MM.1S (cell line): ENCODE measurements at regions not wholly inside any gene's neighbourhood (a gene's known extent, or its start where the extent isn't known, plus 50 kb on each side); places are given as distances from the start of the nearest gene placed in this dataset.
A peak's percentile ranks its signal among the peaks of the same experiment; 100 is the strongest.

Experiments
- DNase-seq: peaks from one replicate; pipeline ENCODE4 v3.0.0-alpha.2; 2015
- H2AFZ ChIP-seq: fragments of 300-600 bp; sonication (generic); 2 replicates; pipeline ENCODE4 v1.6.0; 2016; ENCODE audit warnings: antibody characterized with exemption, low read length
- H3F3A ChIP-seq: fragments of 300-600 bp; sonication (generic); 2 replicates; pipeline ENCODE4 v1.6.1; 2016; ENCODE audit warnings: mild to moderate bottlenecking, antibody characterized with exemption, low read length, moderate library complexity, mixed read lengths; ENCODE audit not compliant: insufficient read depth
- H3K27ac ChIP-seq: fragments of 300-600 bp; sonication (generic); 2 replicates; pipeline ENCODE4 v1.5.1; 2016; ENCODE audit warnings: mild to moderate bottlenecking, low read length
- H3K27me3 ChIP-seq: fragments of 300-600 bp; sonication (generic); replicated peaks from 2 replicates; pipeline ENCODE4 v1.6.0; 2016; ENCODE audit warnings: low read length; ENCODE audit not compliant: insufficient read depth
- H3K36me3 ChIP-seq: fragments of 300-600 bp; sonication (generic); replicated peaks from 2 replicates; pipeline ENCODE4 v1.6.1; 2016; ENCODE audit warnings: mild to moderate bottlenecking, low read length, mixed read lengths; ENCODE audit not compliant: insufficient read depth
- H3K4me1 ChIP-seq: fragments of 300-600 bp; sonication (generic); 2 replicates; pipeline ENCODE4 v1.6.1; 2016; ENCODE audit warnings: low read length, mixed read lengths
- H3K4me2 ChIP-seq: fragments of 300-600 bp; sonication (generic); 2 replicates; pipeline ENCODE4 v1.6.0; 2016; ENCODE audit warnings: low read depth, low read length
- H3K4me3 ChIP-seq: fragments of 300-600 bp; sonication (generic); 2 replicates; pipeline ENCODE4 v1.5.1; 2016; ENCODE audit warnings: low read length, mixed read lengths
- H3K79me2 ChIP-seq: fragments of 300-600 bp; sonication (generic); 2 replicates; pipeline ENCODE4 v1.6.1; 2016; ENCODE audit warnings: mixed run types, low read length, mixed read lengths
- H3K9ac ChIP-seq: fragments of 300-600 bp; sonication (generic); 2 replicates; pipeline ENCODE4 v1.6.1; 2016; ENCODE audit warnings: low read length, mixed read lengths
- H3K9me2 ChIP-seq: fragments of 300-600 bp; sonication (generic); replicated peaks from 2 replicates; pipeline ENCODE4 v1.6.1; 2016; ENCODE audit warnings: mild to moderate bottlenecking, low read length, mixed read lengths; ENCODE audit not compliant: insufficient read depth
- H3K9me3 ChIP-seq: fragments of 300-600 bp; sonication (generic); replicated peaks from 2 replicates; pipeline ENCODE4 v1.6.1; 2016; ENCODE audit warnings: mild to moderate bottlenecking, low read length, mixed read lengths; ENCODE audit not compliant: insufficient read depth
- H4K20me1 ChIP-seq: fragments of 300-600 bp; sonication (generic); 2 replicates; pipeline ENCODE4 v1.6.1; 2016; ENCODE audit warnings: mild to moderate bottlenecking, low read length, moderate library complexity, mixed read lengths; ENCODE audit not compliant: insufficient read depth
- EZH2 ChIP-seq: fragments of 300-600 bp; sonication (generic); optimal IDR thresholded peaks from 2 replicates; pipeline ENCODE3; 2017; ENCODE audit warnings: low read depth, mild to moderate bottlenecking, antibody characterized with exemption, low read length, mixed read lengths
- EZH2phosphoT487 ChIP-seq: fragments of 300-600 bp; sonication (generic); IDR thresholded peaks from 2 replicates; pipeline ENCODE4 v1.6.1; 2018; ENCODE audit warnings: antibody characterized with exemption, low read length
- TF ChIP-seq, protein P1 (sequence below): fragments of 300-600 bp; sonication (generic); IDR thresholded peaks from 2 replicates; pipeline ENCODE4 v1.5.1; 2016; ENCODE audit warnings: antibody characterized with exemption, low read length, mixed read lengths

- Histone ChIP-seq H3K4me3 (peak overlapping the region; percentile 11; the same call in 1 of the 2 replicates), H3K27me3 (no peaks in the 10 kb centered on the region), H3F3A (peaks cover 15% of the 10 kb centered on the region), H2AFZ (peak overlapping the region; percentile 57), H3K9me3 (no peaks in the 10 kb centered on the region), H3K4me1 (peaks cover 31% of the 10 kb centered on the region), H3K27ac (peak overlapping the region; percentile 59; the same call in 1 of the 2 replicates), H3K36me3 (no peaks in the 10 kb centered on the region), H3K9ac (peak overlapping the region; percentile 9; the same call in 1 of the 2 replicates), H3K79me2 (no peaks in the 10 kb centered on the region), H3K9me2 (no peaks in the 10 kb centered on the region), H3K4me2 (peak overlapping the region; percentile 70), H4K20me1 (no peaks in the 10 kb centered on the region)
- peak; percentile 26 for DNase-seq
- no peak for TF ChIP-seq EZH2phosphoT487
- TF ChIP-seq EZH2, result no peak
- TF ChIP-seq, protein P1, sequence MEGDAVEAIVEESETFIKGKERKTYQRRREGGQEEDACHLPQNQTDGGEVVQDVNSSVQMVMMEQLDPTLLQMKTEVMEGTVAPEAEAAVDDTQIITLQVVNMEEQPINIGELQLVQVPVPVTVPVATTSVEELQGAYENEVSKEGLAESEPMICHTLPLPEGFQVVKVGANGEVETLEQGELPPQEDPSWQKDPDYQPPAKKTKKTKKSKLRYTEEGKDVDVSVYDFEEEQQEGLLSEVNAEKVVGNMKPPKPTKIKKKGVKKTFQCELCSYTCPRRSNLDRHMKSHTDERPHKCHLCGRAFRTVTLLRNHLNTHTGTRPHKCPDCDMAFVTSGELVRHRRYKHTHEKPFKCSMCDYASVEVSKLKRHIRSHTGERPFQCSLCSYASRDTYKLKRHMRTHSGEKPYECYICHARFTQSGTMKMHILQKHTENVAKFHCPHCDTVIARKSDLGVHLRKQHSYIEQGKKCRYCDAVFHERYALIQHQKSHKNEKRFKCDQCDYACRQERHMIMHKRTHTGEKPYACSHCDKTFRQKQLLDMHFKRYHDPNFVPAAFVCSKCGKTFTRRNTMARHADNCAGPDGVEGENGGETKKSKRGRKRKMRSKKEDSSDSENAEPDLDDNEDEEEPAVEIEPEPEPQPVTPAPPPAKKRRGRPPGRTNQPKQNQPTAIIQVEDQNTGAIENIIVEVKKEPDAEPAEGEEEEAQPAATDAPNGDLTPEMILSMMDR, result no peak
Observed at GRCh38 chr11:86151174-86152005, 82.5 kb upstream of the PICALM start.

DNA sequence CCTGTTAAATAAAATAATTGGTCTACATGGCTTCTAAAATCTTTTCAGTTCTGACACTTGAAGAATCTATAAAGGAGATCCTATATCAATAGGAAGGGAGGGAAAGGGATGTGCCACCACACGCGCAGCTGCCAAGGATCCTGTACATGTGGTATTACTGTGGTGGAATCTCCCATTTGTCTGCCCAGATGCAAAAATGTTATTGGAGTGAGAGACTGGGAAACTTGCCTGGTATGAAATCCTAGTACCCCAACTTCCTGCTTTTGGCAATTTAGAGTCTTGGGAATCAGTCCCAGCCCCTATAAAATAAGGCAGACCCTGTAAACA is 81.9 kb upstream of the PICALM start:
- Histone ChIP-seq H3K4me1 (peaks cover 31% of the 10 kb centered on the region), H3K4me2 (peak overlapping the region; percentile 70), H2AFZ (peak overlapping the region; percentile 57; the same call in 1 of the 2 replicates), H3K4me3 (no peak overlapping the region), H3K36me3 (no peaks in the 10 kb centered on the region), H3K79me2 (no peaks in the 10 kb centered on the region), H3K9ac (no peak overlapping the region), H3K27me3 (no peaks in the 10 kb centered on the region), H3K9me2 (no peaks in the 10 kb centered on the region), H3K9me3 (no peaks in the 10 kb centered on the region), H3F3A (peaks cover 15% of the 10 kb centered on the region), H4K20me1 (no peaks in the 10 kb centered on the region), H3K27ac (peak overlapping the region; percentile 59; the same call in 1 of the 2 replicates)
- TF ChIP-seq, protein P1, result no peak
- no peak for TF ChIP-seq EZH2
- TF ChIP-seq EZH2phosphoT487, result no peak
- DNase-seq, result no peak

DNA sequence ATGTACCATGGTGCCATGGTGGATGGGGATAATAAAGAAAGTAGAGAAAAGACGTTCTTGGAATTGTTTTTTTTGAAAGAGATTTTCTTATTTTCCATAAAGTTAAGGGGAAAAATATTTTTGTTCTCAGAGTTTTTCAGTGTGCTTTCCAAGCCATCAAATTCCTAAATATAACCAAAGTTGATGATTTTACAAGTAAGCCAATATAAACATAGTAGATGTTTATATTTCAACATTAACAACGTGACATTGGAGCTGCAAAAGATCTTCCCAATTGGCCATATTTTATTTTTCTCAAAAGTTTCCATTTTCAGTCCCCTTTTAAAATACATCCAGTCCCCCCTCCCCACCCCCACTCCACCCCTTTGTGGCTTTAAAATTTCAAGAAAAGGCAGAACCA is 80.9 kb upstream of the PICALM start:
- Histone ChIP-seq H3K27ac (no peak overlapping the region), H2AFZ (no peak overlapping the region), H4K20me1 (no peaks in the 10 kb centered on the region)

More for the DNA sequence above, 80.9 kb upstream of the PICALM start:
- no peak for TF ChIP-seq EZH2phosphoT487
- TF ChIP-seq, protein P1, result no peak
- TF ChIP-seq EZH2, result no peak
- no peaks in the 10 kb centered on the region for H3K9me3 ChIP-seq
- H3K9me2 ChIP-seq, result no peaks in the 10 kb centered on the region
- H3K4me2 ChIP-seq, result no peak overlapping the region
- H3F3A ChIP-seq, result peaks cover 15% of the 10 kb centered on the region
- no peaks in the 10 kb centered on the region for H3K27me3 ChIP-seq
- no peaks in the 10 kb centered on the region for H3K79me2 ChIP-seq
- H3K4me3 ChIP-seq, result no peak overlapping the region
- no peaks in the 10 kb centered on the region for H3K36me3 ChIP-seq
- no peak overlapping the region for H3K9ac ChIP-seq
- DNase-seq, result no peak
- peaks cover 31% of the 10 kb centered on the region for H3K4me1 ChIP-seq
